K562 (cell line): ENCODE measurements at regions not wholly inside any gene's neighbourhood (a gene's known extent, or its start where the extent isn't known, plus 50 kb on each side); places are given as distances from the start of the nearest gene placed in this dataset.

Source experiments
- ATAC-seq: fragments of 200-7000 bp; cut with Tn5 transposase; 3 replicates; pipeline ENCODE4 v1.9.1; 2020; ENCODE audit warnings: moderate library complexity
- BruUV-seq: library from RNA; stranded (reverse); fragments of 400-500 nt; replicated peaks from 2 replicates; lab custom pipeline; 2021; lab: Mats Ljungman, UMichigan
- CTCF ChIA-PET: fragments of 300-600 bp; formaldehyde crosslinking; extraction: SDS; loops from one replicate; lab custom pipeline; 2021; ENCODE audit warnings: low intra/inter-chr PET ratio; lab: Yijun Ruan, JAX
- POLR2A ChIA-PET: fragments of 300-600, 350-650 bp; sonication (Branson Sonifier 250); formaldehyde crosslinking; extraction: SDS; loops from one replicate; lab custom pipeline; 2021; ENCODE audit warnings: antibody characterized with exemption, inconsistent platforms; lab: Yijun Ruan, JAX
- DNase-seq, 4 experiments: peaks; one replicate each; pipeline versions ENCODE4 v3.0.0 to v3.0.0-alpha.2; 2011 to 2018; ENCODE audit warnings: low spot score in 3 of 4, mixed read lengths in 3 of 4; ENCODE audit errors: extremely low read depth in 1 of 4
- FAIRE-seq: peaks from 2 replicates; lab custom pipeline; 2011; peaks lifted over from hg19 to GRCh38; lab: Jason Lieb, UNC
- H2AFZ ChIP-seq: 2 replicates; pipeline ENCODE4 v1.6.0; 2011; ENCODE audit warnings: low read depth, low read length, control low read depth, inconsistent platforms
- H3K27ac ChIP-seq: fragments of 200-600 bp; 3 replicates; pipeline ENCODE4 v1.8.0; 2011; ENCODE audit warnings: low read depth, mild to moderate bottlenecking, control low read depth, inconsistent platforms, low read length, moderate library complexity, mixed read lengths; ENCODE audit errors: extremely low read depth
- H3K27me3 ChIP-seq, 2 experiments: fragments of 300-600 bp in 1 of 2; 2 replicates in 1 of 2; 3 replicates in 1 of 2; pipeline versions ENCODE4 v1.6.0 to v1.8.0; 2011; ENCODE audit warnings: inconsistent platforms in 2 of 2, low read length in 2 of 2, mild to moderate bottlenecking in 1 of 2, mixed read lengths in 1 of 2, moderate library complexity in 1 of 2; ENCODE audit not compliant: control insufficient read depth in 2 of 2, insufficient read depth in 2 of 2
- H3K36me3 ChIP-seq: fragments of 300-600 bp; 3 replicates; pipeline ENCODE4 v1.8.0; 2011; ENCODE audit warnings: mild to moderate bottlenecking, low read length, inconsistent platforms; ENCODE audit not compliant: control insufficient read depth, insufficient read depth
- H3K4me1 ChIP-seq, 2 experiments: fragments of 200-600 bp in 1 of 2; replicated peaks in 1 of 2; 2 replicates in 1 of 2; 3 replicates in 1 of 2; pipeline versions ENCODE4 v1.5.1 to v1.8.0; 2011; ENCODE audit warnings: inconsistent platforms in 2 of 2, low read length in 2 of 2, mild to moderate bottlenecking in 1 of 2, mixed read lengths in 1 of 2, moderate library complexity in 1 of 2; ENCODE audit not compliant: control insufficient read depth in 2 of 2, insufficient read depth in 2 of 2
- H3K4me2 ChIP-seq: 2 replicates; pipeline ENCODE4 v1.6.1; 2011; ENCODE audit warnings: low read length, control low read depth, inconsistent platforms, mixed read lengths; ENCODE audit not compliant: insufficient read depth
- H3K4me3 ChIP-seq: fragments of 200-600 bp; sonication (generic), shearing (Covaris generic); 2 replicates; pipeline ENCODE4 v1.5.1; 2016; ENCODE audit warnings: control low read depth, inconsistent platforms
- H3K79me2 ChIP-seq: fragments of 200-600 bp; 3 replicates; pipeline ENCODE4 v1.8.0; 2011; ENCODE audit warnings: low read length, inconsistent platforms; ENCODE audit not compliant: control insufficient read depth, insufficient read depth
- H3K9ac ChIP-seq, 2 experiments: 2 replicates each; pipeline versions ENCODE4 v1.6.0 to v1.6.1; 2011; ENCODE audit warnings: low read depth in 2 of 2, low read length in 2 of 2, control low read depth in 1 of 2, inconsistent platforms in 1 of 2, mild to moderate bottlenecking in 1 of 2, mixed read lengths in 1 of 2; ENCODE audit not compliant: insufficient read depth in 1 of 2
- H3K9me1 ChIP-seq: one replicate; pipeline ENCODE4 v1.6.0; 2011; ENCODE audit warnings: inconsistent platforms, mild to moderate bottlenecking, low read length, moderate library complexity; ENCODE audit not compliant: control insufficient read depth, insufficient read depth
- H3K9me3 ChIP-seq: replicated peaks from 2 replicates; pipeline ENCODE4 v1.5.1; 2011; ENCODE audit warnings: low read depth, low read length, inconsistent platforms; ENCODE audit not compliant: control insufficient read depth, insufficient read depth
- H4K20me1 ChIP-seq: replicated peaks from 2 replicates; pipeline ENCODE4 v1.6.1; 2011; ENCODE audit warnings: low read length, inconsistent platforms, mixed read lengths; ENCODE audit not compliant: control insufficient read depth, insufficient read depth
- NFYB ChIP-seq: IDR thresholded peaks from 2 replicates; pipeline ENCODE4 v1.6.1; 2011; ENCODE audit warnings: mild to moderate bottlenecking, moderate library complexity; ENCODE audit not compliant: insufficient read length; ENCODE audit errors: extremely low read depth
- RAD51 ChIP-seq: fragments of 450-650 bp; IDR thresholded peaks from 2 replicates; pipeline ENCODE4 v1.7.1; 2016; ENCODE audit warnings: low read depth, mild to moderate bottlenecking, borderline replicate concordance
- USF1 ChIP-seq: sonication (generic); formaldehyde crosslinking; IDR thresholded peaks from 2 replicates; pipeline ENCODE4 v1.9.0; 2022; ENCODE audit warnings: mild to moderate bottlenecking, missing genetic modification reagents
- USF2 ChIP-seq: sonication (generic); formaldehyde crosslinking; IDR thresholded peaks from 2 replicates; pipeline ENCODE4 v1.5.0; 2020; ENCODE audit warnings: missing genetic modification reagents
- ZBTB7A ChIP-seq: IDR thresholded peaks from 2 replicates; pipeline ENCODE4 v1.6.1; 2011; ENCODE audit warnings: low read depth, mild to moderate bottlenecking, low read length, moderate library complexity, borderline replicate concordance; ENCODE audit not compliant: control insufficient read depth
- ZEB2 ChIP-seq: fragments of 450-650 bp; IDR thresholded peaks from 2 replicates; pipeline ENCODE4 v1.6.1; 2016
- WGBS: fragments of 100-300 bp; shearing (Covaris generic); methylation state at CpG from one replicate; pipeline ENCODE4 v1.1.6; 2016; ENCODE audit warnings: low coverage, mixed read lengths; ENCODE audit not compliant: insufficient coverage; ENCODE audit errors: missing lambda C conversion rate; 5-methylcytosine and 5-hydroxymethylcytosine counted together
- in situ Hi-C: fragments of 300-500 bp; cut with MboI; formaldehyde crosslinking; loops from 4 replicates; pipeline ENCODE4 v1.15.0; 2018; ENCODE audit warnings: inconsistent platforms, mixed read lengths
- intact Hi-C: fragments of 100-400 bp; cut with micrococcal nuclease; formaldehyde crosslinking; loops from 2 replicates; pipeline ENCODE4 v1.14.2; 2022

- Histone ChIP-seq H3K27ac (no peak overlapping the region), H3K4me1 (peaks cover 0 to 4% of the 10 kb centered on the region in 2 experiments; a peak in 2 of 5 replicates), H3K36me3 (no peaks in the 10 kb centered on the region), H3K9me1 (no peaks in the 10 kb centered on the region), H3K79me2 (no peaks in the 10 kb centered on the region), H3K4me2 (no peak overlapping the region), H2AFZ (peak overlapping the region; percentile 52; the same call in 1 of the 2 replicates), H3K9ac (no peak overlapping the region), H3K4me3 (no peak overlapping the region), H3K27me3 (no peaks in the 10 kb centered on the region), H3K9me3 (no peaks in the 10 kb centered on the region), H4K20me1 (no peaks in the 10 kb centered on the region)
- POLR2A ChIA-PET: interaction anchor here (1.8 kb wide), 1 partner anchor 13 kb away, joined by 5 read pairs; no protein-coding TSS in a partner anchor
- 30% methylated on average over 2 of the region's 2 CpGs for WGBS
- no peak for FAIRE-seq
- BruUV-seq: no TSS peak
- in situ Hi-C loops: no loop called here
- intact Hi-C loops: no loop called here
- ATAC-seq: peak; percentile 64
- no peak for TF ChIP-seq ZBTB7A
- peak; percentile 84 for TF ChIP-seq USF2 (CRISPR knock-in tag)
- no peak for TF ChIP-seq ZEB2
- peak; percentile 86 for TF ChIP-seq USF1 (CRISPR knock-in tag)
- peak; percentile 13 for TF ChIP-seq NFYB
- peak; percentile 42; the same call in 1 of the 2 replicates for TF ChIP-seq RAD51
- DNase-seq: peak in 2 of 4 experiments; percentile 43 to 52
- CTCF ChIA-PET: no interaction called here
Measured at GRCh38 chr1:168386492-168386891, 105.8 kb downstream of the TBX19 start.
